ENCODE measurements at regions not wholly inside any gene's neighbourhood (a gene's known extent, or its start where the extent isn't known, plus 50 kb on each side); places are given as distances from the start of the nearest gene placed in this dataset.
A peak's percentile ranks its signal among the peaks of the same experiment; 100 is the strongest.

DNA sequence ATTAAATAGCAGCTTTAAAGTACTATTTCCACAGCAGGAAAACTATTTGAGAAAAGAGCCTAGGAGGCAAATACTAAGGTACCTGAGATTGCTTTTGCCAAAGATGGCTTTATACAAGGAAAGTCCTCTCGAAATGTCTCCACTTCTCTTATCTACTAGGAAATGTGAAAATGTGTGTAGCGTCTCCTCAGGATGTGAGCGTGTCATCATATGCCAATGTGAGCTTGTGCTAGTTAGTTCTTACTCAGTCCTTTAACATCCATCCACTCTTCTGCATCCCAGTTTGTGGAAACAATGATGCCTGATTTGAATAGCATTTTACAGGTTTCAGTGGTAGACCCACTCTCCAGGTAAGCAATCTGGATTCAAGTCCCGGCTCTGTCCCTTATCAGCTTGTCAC is 421.0 kb downstream of the DYNC2H1 start:
- DNase-seq (ENCODE audit: low spot score): no peak

DNA sequence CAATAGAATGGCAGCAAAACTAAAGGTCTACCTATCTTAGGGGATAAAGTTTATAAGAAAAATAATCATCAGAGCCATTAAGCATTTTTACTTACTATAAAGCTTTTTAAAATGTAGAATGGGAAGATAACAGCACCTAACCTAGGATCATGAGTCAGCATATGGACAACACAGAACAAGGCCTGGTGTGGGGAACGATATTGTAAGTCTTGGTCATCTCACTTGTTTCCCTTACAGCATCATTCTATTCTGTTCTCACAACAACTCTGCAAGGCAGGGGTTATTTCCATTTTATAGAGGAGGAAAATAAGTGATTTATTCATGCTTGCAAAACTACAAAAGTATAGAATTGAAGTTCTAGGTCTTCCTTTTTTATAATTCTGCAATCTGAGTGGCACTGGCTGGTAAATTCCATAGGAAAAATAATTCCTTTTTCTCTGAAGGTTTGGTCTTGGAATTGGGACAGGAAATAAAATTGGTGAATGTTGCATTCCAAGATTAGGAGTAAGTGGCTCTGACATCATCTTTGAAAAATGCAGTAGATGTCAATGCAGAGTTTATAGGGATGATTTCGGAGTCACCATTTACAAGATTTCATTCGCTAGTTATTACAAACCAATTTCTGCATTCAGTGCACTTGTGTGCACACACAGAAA is 423.0 kb downstream of the DYNC2H1 start:
- peak; percentile 65 for DNase-seq (ENCODE audit: low spot score)

DNA sequence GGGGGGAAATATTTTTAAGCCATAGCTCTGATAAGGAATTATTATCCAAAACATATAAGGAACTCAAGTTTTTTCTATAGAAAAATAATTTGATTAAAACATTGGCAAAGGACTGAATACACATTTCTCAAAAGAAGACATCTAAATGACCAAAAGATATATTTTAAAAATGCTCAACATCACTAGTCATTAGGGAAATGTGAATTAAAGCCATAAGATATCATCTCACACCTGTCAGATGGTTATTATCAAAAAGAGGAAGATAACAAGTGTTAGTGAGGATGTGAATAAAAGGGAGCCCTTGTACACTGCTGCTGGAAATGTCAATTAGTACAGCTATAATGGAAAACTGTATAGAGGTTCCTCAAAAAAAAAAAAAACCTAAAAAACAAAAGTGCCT is 425.0 kb downstream of the DYNC2H1 start:
- DNase-seq (ENCODE audit: low spot score): no peak

- no peak for DNase-seq (ENCODE audit: low spot score)
Measured at GRCh38 chr11:103534959-103535358, 425.7 kb downstream of the DYNC2H1 start.

DNA sequence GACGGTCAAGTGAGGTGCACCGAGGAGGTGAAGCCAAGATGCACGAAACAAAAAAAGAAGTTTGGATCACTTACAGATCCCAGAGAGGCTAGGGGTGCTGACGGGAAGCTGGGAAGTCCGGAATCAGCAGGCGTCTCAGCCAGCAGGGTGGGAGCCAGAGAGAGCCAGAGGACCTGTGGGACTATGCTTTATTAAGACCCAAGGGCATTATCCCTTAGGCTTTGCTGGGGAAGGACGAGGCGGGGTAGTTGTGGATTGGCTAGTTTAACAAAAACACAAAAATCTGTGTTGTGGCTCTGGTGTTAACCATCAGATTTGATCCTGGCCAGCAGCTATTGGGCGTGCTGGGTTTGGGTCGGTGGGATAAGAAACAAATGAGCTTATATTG is 427.1 kb downstream of the DYNC2H1 start:
- no peak for DNase-seq (ENCODE audit: low spot score)

DNA sequence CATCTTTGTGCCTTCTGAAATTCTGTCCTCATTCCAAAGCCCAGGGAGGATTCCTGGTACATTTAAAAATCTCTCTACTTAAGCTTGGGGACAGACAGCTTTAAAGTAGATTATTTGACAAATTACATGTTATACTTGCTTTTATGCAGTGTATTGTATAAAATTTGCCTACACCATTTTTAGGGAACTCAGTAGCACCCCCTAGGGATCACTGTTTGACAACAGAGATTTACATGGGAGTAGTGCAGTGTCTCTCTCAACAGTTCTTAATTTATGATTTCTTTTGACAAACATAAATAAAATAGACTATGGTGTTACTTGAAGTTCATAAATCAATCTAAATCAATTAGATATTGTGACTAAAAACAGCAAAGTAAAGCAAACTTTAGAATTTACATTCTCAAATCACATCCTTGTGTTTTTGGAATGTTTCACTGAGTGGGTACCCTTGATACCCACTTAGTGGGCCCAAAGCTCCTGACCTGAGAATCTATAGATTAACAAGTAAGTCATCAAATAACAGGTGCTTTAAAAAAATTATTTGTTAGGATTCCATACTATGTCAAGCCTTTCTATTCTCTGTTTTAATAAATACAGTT is 428.8 kb downstream of the DYNC2H1 start:
- peak; percentile 52 for DNase-seq (ENCODE audit: low spot score)

DNA sequence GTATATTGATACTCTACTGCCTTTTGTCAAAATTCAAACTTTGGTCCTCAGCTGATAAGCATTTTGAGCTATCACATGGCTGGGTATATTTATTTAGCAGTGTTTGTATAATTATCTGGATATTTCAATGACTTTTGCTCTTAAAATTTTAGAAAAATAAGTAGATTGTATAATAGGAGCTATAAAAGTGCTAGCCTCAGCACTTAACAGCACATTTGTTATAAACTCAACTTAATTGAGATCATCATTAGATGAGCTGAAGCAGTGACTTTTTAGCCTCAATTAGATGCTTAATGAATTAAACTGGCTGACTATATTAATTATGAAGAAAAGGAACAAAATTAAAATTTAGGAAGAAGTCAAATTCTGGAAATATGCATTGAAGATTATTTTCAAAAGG is 429.9 kb downstream of the DYNC2H1 start:
- DNase-seq (ENCODE audit: low spot score): no peak

DNA sequence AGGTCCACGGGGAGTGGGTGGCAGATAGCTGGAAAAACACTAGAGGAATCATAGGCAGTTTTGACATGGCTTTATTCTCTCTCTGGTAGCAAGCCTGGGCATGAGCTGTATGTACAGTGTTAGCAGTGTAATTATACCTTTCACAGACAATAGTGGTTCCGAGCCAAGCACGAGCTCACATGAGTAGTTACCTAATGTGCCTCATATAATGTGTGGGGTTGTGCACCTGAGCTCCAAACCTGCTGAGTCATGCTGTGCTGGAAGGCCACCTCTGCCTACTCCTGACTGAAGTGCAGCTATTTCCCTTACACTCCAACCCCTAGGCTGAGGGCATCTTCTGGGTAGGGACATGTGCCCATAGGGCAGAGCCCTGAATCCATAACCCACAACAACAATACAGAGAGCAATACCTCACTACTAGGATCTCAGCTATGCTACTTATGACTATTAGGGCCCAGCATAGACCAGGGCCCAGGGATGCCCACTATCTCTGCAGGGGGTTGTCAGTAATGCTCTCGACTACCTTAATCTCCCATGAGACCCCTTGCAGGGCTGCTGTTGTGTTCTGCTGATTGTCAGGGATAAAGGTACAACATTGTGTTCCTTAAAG is 432.1 kb downstream of the DYNC2H1 start:
- DNase-seq (ENCODE audit: low spot score): no peak

DNA sequence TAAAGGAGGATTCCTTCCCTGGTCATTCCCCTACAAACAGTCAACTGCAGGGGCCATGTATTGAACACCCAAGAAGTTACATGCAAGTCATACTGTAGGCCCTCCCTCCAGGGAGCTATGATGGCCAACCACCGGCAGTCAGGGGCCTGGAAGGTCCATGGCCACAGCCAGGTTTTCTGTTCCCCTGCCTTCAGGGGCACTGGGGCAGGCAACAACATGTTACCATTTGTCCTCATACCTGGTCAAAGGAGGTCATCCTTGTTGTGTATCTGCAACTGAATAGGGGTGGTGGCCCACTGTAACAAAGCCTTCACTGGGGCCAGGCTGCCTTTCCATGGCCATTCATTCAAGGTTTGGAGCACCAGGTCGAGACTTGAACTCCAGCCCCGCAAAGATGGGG is 433.6 kb downstream of the DYNC2H1 start:
- DNase-seq (ENCODE audit: low spot score): no peak

DNA sequence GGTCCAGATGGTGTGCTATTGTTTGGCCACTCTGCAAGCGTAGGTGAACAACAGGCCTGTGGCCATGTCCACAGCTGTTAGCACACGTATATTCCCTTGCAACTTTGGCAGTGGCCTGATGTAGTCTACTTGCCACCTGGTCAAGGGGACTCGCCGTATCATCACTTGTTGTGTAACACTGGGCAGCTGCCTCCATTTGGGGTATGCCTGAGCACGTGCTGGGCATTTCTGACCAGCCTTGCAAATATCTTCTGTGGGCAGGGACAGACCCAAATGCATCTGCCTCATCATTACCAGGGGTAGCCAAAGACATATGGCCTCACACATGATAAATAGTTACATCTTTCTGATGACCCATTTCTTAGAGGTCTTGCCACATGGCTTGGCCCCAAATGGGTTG is 434.2 kb downstream of the DYNC2H1 start:
- DNase-seq (ENCODE audit: low spot score): no peak

DNA sequence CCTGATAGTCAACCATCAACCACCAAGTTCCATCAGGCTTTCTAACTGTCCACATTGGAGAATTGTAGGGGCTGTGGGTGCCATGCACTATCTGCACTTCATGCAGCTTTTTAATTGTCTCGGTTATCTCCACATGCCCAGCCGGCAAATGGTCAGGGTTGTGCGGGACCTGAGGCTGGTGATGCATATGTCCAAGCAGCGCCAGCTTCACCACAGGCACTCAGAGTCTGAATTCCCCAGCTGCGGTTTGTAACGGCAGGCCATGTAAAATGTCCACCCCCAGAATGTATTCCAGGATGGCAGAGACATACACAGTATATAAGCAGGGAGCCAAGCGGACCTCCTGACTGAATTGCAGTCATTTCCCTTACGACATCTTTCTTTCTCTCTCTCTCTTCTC is 435.6 kb downstream of the DYNC2H1 start:
- DNase-seq (ENCODE audit: low spot score): no peak

- DNase-seq (ENCODE audit: low spot score): no peak
Measured at GRCh38 chr11:103545551-103545950, 436.3 kb downstream of the DYNC2H1 start.

GRCh38 chr11:103546236-103546635 is 437.0 kb downstream of the DYNC2H1 start:
- peak; percentile 16 for DNase-seq (ENCODE audit: low spot score)

GRCh38 chr11:103547024-103547423 is 437.8 kb downstream of the DYNC2H1 start:
- DNase-seq (ENCODE audit: low spot score): no peak

DNA sequence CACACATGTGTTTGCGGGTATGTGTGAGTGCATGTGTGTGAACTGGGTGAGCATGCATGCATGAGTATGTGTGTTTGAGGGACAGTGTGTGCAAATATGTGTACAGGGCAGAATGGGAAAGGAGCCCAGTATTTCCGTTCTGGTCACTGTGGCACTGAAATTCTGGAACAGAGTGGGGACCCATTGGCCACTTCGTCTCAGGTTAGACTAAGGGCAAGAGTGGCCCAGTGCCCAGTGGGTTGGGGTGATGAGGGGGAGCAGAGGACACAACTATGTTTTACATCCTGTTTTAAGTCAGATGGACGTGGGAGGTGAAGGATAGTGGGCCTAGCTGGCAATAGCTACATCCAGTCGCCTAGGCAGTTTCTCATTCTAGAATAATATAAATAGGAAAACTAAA is 438.5 kb downstream of the DYNC2H1 start:
- no peak for DNase-seq (ENCODE audit: low spot score)

GRCh38 chr11:103548838-103549237 is 439.6 kb downstream of the DYNC2H1 start:
- DNase-seq (ENCODE audit: low spot score): no peak

DNA sequence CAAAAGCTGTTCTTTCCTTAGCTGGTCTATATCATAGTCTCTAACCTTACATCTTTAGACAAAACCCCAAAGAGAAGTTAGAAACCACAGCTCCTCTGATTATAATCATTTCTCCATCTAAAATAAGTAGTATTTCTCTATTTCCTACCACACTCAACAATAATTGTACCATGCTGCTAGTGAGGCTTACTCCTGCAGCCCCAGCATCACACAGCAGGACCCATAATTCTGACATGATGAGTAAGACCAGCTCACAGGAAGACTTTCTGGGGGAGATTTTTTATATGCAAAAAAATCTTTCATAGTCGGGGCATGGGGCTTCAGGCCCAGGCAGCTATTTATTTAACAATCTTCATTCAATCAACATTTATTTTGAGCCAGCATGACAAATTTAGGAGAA is 441.6 kb downstream of the DYNC2H1 start:
- DNase-seq (ENCODE audit: low spot score): no peak

DNA sequence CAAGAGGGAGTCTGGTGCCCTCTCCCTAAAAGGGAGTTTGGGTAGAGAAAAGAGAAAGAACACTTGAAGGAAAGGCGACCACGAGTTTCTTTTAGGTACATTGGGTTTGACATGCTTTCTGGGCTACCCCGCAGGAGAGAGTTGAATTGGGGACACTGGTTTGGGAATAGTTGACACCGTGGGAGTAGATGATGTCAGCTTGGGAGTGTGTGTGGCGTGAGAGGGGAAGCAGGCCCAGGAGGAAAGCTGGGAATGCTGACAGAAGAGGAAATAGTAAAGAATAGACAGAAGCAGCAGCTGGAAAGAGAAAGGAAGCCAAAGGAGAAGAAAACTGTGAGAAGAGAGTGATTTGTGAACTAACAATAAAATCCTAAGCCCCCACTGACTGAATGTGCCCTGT is 442.9 kb downstream of the DYNC2H1 start:
- DNase-seq (ENCODE audit: low spot score): no peak

DNA sequence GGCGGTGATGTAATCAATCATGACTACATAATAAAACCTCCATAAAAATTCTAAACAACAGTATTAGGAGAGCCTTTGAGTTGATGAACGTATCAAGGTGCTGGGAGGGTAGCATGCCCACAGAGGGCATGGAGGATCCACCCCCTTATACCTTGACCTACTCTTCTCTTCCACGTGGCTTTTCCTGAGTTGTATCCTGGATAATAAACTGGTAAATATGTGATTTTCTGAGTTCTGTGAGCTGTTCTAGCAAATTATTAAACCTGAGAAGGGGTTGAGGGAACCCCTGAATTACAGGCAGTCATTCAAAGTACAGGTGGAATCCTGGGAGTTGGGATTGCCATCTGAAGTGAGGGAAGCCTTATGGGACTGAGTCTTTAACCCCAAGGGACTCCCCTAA is 446.9 kb downstream of the DYNC2H1 start:
- DNase-seq (ENCODE audit: low spot score): no peak

DNA sequence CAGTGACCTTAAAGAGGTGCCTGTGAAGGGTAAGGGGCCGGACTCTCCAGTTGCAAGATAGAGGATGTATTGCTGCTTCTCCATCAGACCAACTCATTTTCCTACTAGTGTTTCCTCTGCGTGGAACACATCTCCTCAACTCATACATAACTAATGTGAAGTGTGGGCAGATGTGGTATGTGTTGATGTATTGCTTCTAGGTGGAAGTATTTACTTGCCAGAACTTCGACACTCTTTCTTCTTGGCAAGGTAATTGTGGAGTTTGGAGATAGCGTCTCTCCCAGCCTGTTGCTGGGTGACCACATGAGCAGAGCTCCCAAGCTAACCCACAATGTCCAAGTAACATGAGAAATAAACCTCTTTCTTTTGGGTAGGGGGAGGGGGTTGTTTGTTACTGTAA is 456.9 kb downstream of the DYNC2H1 start:
- no peak for DNase-seq (ENCODE audit: low spot score)

DNA sequence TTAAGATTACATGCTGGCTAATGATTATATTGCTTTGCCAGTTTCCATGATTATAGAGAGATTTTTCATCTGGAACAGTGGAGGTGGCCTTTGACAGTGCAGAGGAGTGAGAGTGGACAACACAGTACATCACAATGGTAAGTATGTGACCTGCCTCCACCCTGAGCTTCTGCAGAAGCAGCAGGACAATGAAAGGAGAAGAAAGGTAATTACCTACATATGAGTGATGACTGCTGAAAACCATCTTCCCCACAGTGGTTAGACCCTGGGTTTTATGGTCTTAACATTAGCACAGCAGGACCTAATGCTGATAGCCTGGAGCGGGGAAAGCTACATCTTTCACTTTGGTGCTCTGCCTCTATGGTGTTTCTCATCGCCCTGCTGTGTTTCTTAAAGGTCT is 454.7 kb upstream of the DDI1 start:
- DNase-seq (ENCODE audit: low spot score): no peak

DNA sequence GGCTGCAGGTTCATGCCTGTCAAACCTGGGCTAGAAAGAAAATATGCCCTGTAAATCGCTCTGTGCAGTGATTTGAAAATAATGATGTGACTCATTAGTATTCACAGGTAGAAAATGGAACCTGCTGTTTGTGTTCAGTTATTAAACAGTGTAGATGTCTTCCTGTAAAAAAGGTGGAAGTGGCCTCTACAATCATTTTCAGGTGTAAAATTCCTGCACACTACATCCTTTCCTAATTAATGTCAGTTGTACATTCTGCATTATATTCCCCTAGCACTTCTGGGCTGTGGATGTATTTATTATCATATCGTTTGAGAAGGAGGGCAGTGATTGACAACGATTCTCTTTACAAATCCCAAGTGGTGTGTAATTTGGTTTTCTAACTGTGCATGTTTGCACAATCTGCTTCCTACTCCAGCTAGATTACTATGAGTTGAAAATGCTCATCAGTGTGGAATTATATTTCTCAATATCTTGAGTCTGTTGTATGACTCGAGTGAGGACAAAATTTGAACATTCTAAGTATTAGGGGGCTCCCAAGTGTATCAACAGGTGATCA is 454.0 kb upstream of the DDI1 start:
- peak; percentile 11 for DNase-seq (ENCODE audit: low spot score)

GRCh38 chr11:103584021-103584420 is 452.4 kb upstream of the DDI1 start:
- DNase-seq (ENCODE audit: low spot score): no peak

GRCh38 chr11:103584720-103585119 is 451.7 kb upstream of the DDI1 start:
- no peak for DNase-seq (ENCODE audit: low spot score)
